GM12878 (cell line): ENCODE measurements at regions not wholly inside any gene's neighbourhood (a gene's known extent, or its start where the extent isn't known, plus 50 kb on each side); places are given as distances from the start of the nearest gene placed in this dataset.

Source experiments
- ATAC-seq: fragments of 200-7000 bp; cut with Tn5 transposase; 3 replicates; pipeline ENCODE4 v1.9.1; 2020; ENCODE audit warnings: mild to moderate bottlenecking, moderate library complexity
- BruUV-seq: library from RNA; stranded (reverse); fragments of 400-500 nt; replicated peaks from 2 replicates; lab custom pipeline; 2021; lab: Mats Ljungman, UMichigan
- CTCF ChIA-PET: fragments of 300-600 bp; sonication (Branson Sonifier 250); formaldehyde crosslinking; extraction: SDS; loops from one replicate; lab custom pipeline; 2021; ENCODE audit warnings: inconsistent platforms; lab: Yijun Ruan, JAX
- POLR2A ChIA-PET: fragments of 350-600 bp; formaldehyde crosslinking; extraction: SDS; loops from one replicate; lab custom pipeline; 2021; ENCODE audit warnings: inconsistent platforms; lab: Charles Lee
- RAD21 ChIA-PET: fragments of 300-600 bp; sonication (Branson Sonifier 250); formaldehyde crosslinking; loops from one replicate; lab custom pipeline; 2023; ENCODE audit warnings: antibody characterized with exemption; ENCODE audit not compliant: unreplicated experiment; lab: Charles Lee
- SMC1A ChIA-PET: fragments of 300-600 bp; sonication (Branson Sonifier 250); formaldehyde crosslinking; loops from one replicate; lab custom pipeline; 2023; ENCODE audit not compliant: unreplicated experiment, uncharacterized antibody; lab: Charles Lee
- DNase-seq: peaks from one replicate; pipeline ENCODE4 v3.0.0-alpha.2; 2011; ENCODE audit warnings: low read depth, low spot score
- FAIRE-seq: peaks from 3 replicates; lab custom pipeline; 2011; peaks lifted over from hg19 to GRCh38; lab: Jason Lieb, UNC
- H2AFZ ChIP-seq: 2 replicates; pipeline ENCODE4 v1.6.0; 2011; ENCODE audit warnings: low read depth, low read length, control low read depth; ENCODE audit not compliant: control insufficient read depth
- H3K27ac ChIP-seq: 2 replicates; pipeline ENCODE4 v1.5.1; 2011; ENCODE audit warnings: control low read depth; ENCODE audit not compliant: control insufficient read depth, insufficient read depth
- H3K27me3 ChIP-seq, 2 experiments: replicated peaks in 1 of 2; 2 replicates each; pipeline versions ENCODE4 v1.6.0 to v1.6.1; 2011; ENCODE audit warnings: low read length in 1 of 2; ENCODE audit not compliant: control insufficient read depth in 2 of 2, insufficient read depth in 2 of 2
- H3K36me3 ChIP-seq, 2 experiments: 2 replicates each; pipeline ENCODE4 v1.5.1; 2011; ENCODE audit warnings: low read length in 1 of 2; ENCODE audit not compliant: control insufficient read depth in 2 of 2, insufficient read depth in 2 of 2
- H3K4me1 ChIP-seq: 2 replicates; pipeline ENCODE4 v1.6.1; 2011; ENCODE audit warnings: mild to moderate bottlenecking, low read length, moderate library complexity, mixed read lengths; ENCODE audit not compliant: control insufficient read depth, insufficient read depth
- H3K4me2 ChIP-seq: 2 replicates; pipeline ENCODE4 v1.6.0; 2011; ENCODE audit warnings: control low read depth; ENCODE audit not compliant: control insufficient read depth, insufficient read depth
- H3K4me3 ChIP-seq: fragments of 200-600 bp; sonication (generic); 2 replicates; pipeline ENCODE4 v1.5.1; 2016
- H3K79me2 ChIP-seq: 2 replicates; pipeline ENCODE4 v1.6.0; 2011; ENCODE audit warnings: low read length; ENCODE audit not compliant: control insufficient read depth, insufficient read depth
- H3K9ac ChIP-seq: 2 replicates; pipeline ENCODE4 v1.8.0; 2011; ENCODE audit warnings: low read length, control low read depth, mixed read lengths; ENCODE audit not compliant: control insufficient read depth, insufficient read depth
- H3K9me3 ChIP-seq: replicated peaks from 3 replicates; pipeline ENCODE4 v1.5.1; 2011; ENCODE audit warnings: mild to moderate bottlenecking, low read length; ENCODE audit not compliant: control insufficient read depth, insufficient read depth
- H4K20me1 ChIP-seq: 2 replicates; pipeline ENCODE4 v1.6.0; 2011; ENCODE audit not compliant: control insufficient read depth, insufficient read depth
- BMI1 ChIP-seq: fragments of 450-650 bp; IDR thresholded peaks from 2 replicates; pipeline ENCODE4 v1.6.1; 2016; ENCODE audit warnings: mild to moderate bottlenecking, moderate library complexity, borderline replicate concordance
- CREM ChIP-seq: IDR thresholded peaks from 2 replicates; pipeline ENCODE4 v1.6.1; 2014; ENCODE audit warnings: antibody characterized with exemption, low read depth
- IRF4 ChIP-seq: IDR thresholded peaks from 2 replicates; pipeline ENCODE4 v1.6.1; 2011; ENCODE audit warnings: low read depth, low read length
- KDM1A ChIP-seq: fragments of 200-600 bp; sonication (generic); IDR thresholded peaks from 2 replicates; pipeline ENCODE4 v1.6.1; 2016; ENCODE audit warnings: borderline replicate concordance
- LARP7 ChIP-seq: fragments of 450-650 bp; IDR thresholded peaks from 2 replicates; pipeline ENCODE4 v1.6.1; 2017; ENCODE audit warnings: mild to moderate bottlenecking
- MTA3 ChIP-seq: IDR thresholded peaks from 2 replicates; pipeline ENCODE4 v1.6.1; 2012; ENCODE audit warnings: low read length, inconsistent platforms, borderline replicate concordance
- TAF1 ChIP-seq: IDR thresholded peaks from 2 replicates; pipeline ENCODE4 v1.6.1; 2011; ENCODE audit warnings: mild to moderate bottlenecking, low read depth, low read length, borderline replicate concordance
- TCF12 ChIP-seq: IDR thresholded peaks from 2 replicates; pipeline ENCODE4 v1.6.1; 2011; ENCODE audit warnings: low read depth, mild to moderate bottlenecking, low read length
- WGBS: methylation state at CpG from one replicate; pipeline ENCODE4 v1.1.6; 2016; ENCODE audit warnings: low lambda C conversion rate; ENCODE audit not compliant: insufficient replicate concordance, insufficient coverage; ENCODE audit errors: missing lambda C conversion rate; 5-methylcytosine and 5-hydroxymethylcytosine counted together
- in situ Hi-C: fragments of 300-500 bp; cut with MboI; formaldehyde crosslinking; loops from 9 replicates; pipeline ENCODE4 v1.14.3; 2018; ENCODE audit warnings: mixed read lengths
- intact Hi-C: fragments of 100-400 bp; cut with micrococcal nuclease; formaldehyde crosslinking; loops from one replicate; pipeline ENCODE4 v1.14.2; 2022; ENCODE audit not compliant: unreplicated experiment
- TF ChIP-seq, protein P1 (sequence below): IDR thresholded peaks from 2 replicates; pipeline ENCODE4 v1.6.1; 2012; ENCODE audit warnings: mild to moderate bottlenecking, low read depth, low read length

DNA sequence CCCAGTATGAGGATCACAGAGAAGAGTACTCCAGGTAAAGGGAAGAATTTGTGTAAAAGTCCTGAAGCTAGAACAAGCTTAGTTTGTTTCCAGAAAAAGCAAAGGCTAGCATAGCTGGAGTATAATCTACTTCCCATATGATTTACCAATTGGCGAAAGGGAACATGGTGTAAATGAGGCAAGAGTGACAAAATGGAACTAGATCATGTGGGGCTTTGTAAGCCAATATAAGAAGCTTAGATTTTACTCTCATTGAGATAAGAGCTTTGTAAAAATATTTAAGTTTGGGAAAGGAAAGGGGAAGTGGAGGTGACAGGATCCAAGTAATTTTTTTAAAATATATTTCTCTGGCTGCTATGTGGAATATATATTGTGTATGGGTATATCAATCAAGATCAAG, 234.9 kb downstream of the KCTD12 start:
- H2AFZ ChIP-seq: no peak overlapping the region
- WGBS: 96% methylated on average over 1 of the region's 1 CpG
- intact Hi-C loops: no loop called here
- no peak for TF ChIP-seq BMI1
- TF ChIP-seq TAF1: no peak
- TF ChIP-seq KDM1A: no peak
- no peak for TF ChIP-seq CREM
- TF ChIP-seq IRF4: no peak
- TF ChIP-seq, protein P1, sequence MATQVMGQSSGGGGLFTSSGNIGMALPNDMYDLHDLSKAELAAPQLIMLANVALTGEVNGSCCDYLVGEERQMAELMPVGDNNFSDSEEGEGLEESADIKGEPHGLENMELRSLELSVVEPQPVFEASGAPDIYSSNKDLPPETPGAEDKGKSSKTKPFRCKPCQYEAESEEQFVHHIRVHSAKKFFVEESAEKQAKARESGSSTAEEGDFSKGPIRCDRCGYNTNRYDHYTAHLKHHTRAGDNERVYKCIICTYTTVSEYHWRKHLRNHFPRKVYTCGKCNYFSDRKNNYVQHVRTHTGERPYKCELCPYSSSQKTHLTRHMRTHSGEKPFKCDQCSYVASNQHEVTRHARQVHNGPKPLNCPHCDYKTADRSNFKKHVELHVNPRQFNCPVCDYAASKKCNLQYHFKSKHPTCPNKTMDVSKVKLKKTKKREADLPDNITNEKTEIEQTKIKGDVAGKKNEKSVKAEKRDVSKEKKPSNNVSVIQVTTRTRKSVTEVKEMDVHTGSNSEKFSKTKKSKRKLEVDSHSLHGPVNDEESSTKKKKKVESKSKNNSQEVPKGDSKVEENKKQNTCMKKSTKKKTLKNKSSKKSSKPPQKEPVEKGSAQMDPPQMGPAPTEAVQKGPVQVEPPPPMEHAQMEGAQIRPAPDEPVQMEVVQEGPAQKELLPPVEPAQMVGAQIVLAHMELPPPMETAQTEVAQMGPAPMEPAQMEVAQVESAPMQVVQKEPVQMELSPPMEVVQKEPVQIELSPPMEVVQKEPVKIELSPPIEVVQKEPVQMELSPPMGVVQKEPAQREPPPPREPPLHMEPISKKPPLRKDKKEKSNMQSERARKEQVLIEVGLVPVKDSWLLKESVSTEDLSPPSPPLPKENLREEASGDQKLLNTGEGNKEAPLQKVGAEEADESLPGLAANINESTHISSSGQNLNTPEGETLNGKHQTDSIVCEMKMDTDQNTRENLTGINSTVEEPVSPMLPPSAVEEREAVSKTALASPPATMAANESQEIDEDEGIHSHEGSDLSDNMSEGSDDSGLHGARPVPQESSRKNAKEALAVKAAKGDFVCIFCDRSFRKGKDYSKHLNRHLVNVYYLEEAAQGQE: no peak
- TF ChIP-seq TCF12: no peak
- TF ChIP-seq MTA3: no peak
- no peak for TF ChIP-seq LARP7
- TF ChIP-seq, all 136 proteins: peak for 0
- Histone ChIP-seq H4K20me1 (no peaks in the 10 kb centered on the region), H3K9ac (no peak overlapping the region), H3K4me2 (no peak overlapping the region), H3K27ac (no peak overlapping the region), H3K79me2 (no peaks in the 10 kb centered on the region), H3K27me3 (no peaks in the 10 kb centered on the region), H3K4me3 (no peak overlapping the region), H3K4me1 (no peaks in the 10 kb centered on the region; the same call in 1 of the 2 replicates), H3K36me3 (no peaks in the 10 kb centered on the region), H3K9me3 (no peaks in the 10 kb centered on the region)
- RAD21 ChIA-PET: no interaction called here
- CTCF ChIA-PET: no interaction called here
- ATAC-seq (no peak), FAIRE-seq (no peak), DNase-seq (no peak)
- in situ Hi-C loops: no loop called here
- no TSS peak for BruUV-seq
- SMC1A ChIA-PET: no interaction called here
- POLR2A ChIA-PET: no interaction called here
